Tibial artery (tissue), 4 donors: ENCODE measurements at regions not wholly inside any gene's neighbourhood (a gene's known extent, or its start where the extent isn't known, plus 50 kb on each side); places are given as distances from the start of the nearest gene placed in this dataset.

Experiments
- DNase-seq, 2 donors: peaks; one replicate each; pipeline ENCODE4 v3.0.0-alpha.2; 2019
- H3K27ac ChIP-seq, 2 donors: fragments of 200-600 bp; sonication (generic) in 1 of 2; 1 replicate in 1 of 2; 2 replicates in 1 of 2; pipeline ENCODE4 v1.5.1; 2018 to 2019; ENCODE audit warnings: mild to moderate bottlenecking in 1 of 2
- H3K27me3 ChIP-seq, 2 donors: fragments of 200-600 bp; sonication (generic) in 1 of 2; one replicate each; pipeline versions ENCODE4 v1.5.1 to v1.6.0; 2016 to 2019
- H3K36me3 ChIP-seq, 3 donors: fragments of 200-600 bp; sonication (generic) in 2 of 3; one replicate each; pipeline ENCODE4 v1.5.1; 2016 to 2019; ENCODE audit warnings: mild to moderate bottlenecking in 2 of 3
- H3K4me1 ChIP-seq, 4 donors: fragments of 200-600 bp; sonication (generic) in 2 of 4; 1 replicate in 3 of 4; 2 replicates in 1 of 4; pipeline ENCODE4 v1.5.1; 2016 to 2019
- H3K4me3 ChIP-seq, 2 donors: fragments of 200-600 bp; sonication (generic) in 1 of 2; 1 replicate in 1 of 2; 2 replicates in 1 of 2; pipeline ENCODE4 v1.5.1; 2018 to 2019; ENCODE audit warnings: mild to moderate bottlenecking in 2 of 2
- H3K9me3 ChIP-seq, 3 donors: fragments of 200-600 bp; sonication (generic) in 1 of 3; one replicate each; pipeline ENCODE4 v1.5.1; 2016 to 2019
- intact Hi-C: fragments of 100-400 bp; cut with DNase I; formaldehyde crosslinking; loops from one replicate; pipeline ENCODE4 v1.15.0; 2023; ENCODE audit warnings: low total_unique reads
- TF ChIP-seq, protein P1 (sequence below), 2 experiments: fragments of 200-600 bp in 1 of 2; fragments of 450-650 bp in 1 of 2; IDR thresholded peaks; one replicate each; pipeline ENCODE4 v1.5.1; 2017 to 2019; ENCODE audit warnings: antibody characterized with exemption in 2 of 2, mild to moderate bottlenecking in 1 of 2, moderate library complexity in 1 of 2

DNA sequence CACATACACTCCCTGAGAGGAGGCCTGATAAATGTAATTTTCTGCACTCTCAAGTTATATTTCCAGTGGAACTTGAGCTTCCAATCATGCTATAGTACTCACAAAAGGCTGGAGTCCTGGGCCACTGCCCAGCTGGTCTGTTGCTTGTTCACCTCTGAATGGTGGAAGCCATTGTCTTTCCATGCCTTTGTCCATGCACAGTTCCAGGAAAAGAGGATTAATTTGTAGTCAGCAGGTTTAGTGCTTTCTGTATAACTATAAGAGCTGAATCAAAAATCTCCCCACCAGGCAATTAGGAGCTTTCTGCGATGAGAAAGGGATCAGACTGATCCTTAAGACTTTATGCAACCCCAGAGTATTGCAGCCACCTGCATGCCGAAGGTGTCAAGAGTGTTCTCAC lies 195.4 kb upstream of the PGRMC2 start:
- TF ChIP-seq, protein P1, sequence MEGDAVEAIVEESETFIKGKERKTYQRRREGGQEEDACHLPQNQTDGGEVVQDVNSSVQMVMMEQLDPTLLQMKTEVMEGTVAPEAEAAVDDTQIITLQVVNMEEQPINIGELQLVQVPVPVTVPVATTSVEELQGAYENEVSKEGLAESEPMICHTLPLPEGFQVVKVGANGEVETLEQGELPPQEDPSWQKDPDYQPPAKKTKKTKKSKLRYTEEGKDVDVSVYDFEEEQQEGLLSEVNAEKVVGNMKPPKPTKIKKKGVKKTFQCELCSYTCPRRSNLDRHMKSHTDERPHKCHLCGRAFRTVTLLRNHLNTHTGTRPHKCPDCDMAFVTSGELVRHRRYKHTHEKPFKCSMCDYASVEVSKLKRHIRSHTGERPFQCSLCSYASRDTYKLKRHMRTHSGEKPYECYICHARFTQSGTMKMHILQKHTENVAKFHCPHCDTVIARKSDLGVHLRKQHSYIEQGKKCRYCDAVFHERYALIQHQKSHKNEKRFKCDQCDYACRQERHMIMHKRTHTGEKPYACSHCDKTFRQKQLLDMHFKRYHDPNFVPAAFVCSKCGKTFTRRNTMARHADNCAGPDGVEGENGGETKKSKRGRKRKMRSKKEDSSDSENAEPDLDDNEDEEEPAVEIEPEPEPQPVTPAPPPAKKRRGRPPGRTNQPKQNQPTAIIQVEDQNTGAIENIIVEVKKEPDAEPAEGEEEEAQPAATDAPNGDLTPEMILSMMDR (IDR thresholded peaks at IDR 0.05) = no peak
- intact Hi-C loops = no loop called here
- no peak overlapping the region for H3K4me3 ChIP-seq
- H3K27me3 ChIP-seq = no peaks in the 10 kb centered on the region
- no peak for DNase-seq
- peaks cover 0 to 9% (median 0%) of the 10 kb centered on the region in 4 donors for H3K4me1 ChIP-seq
- no peak overlapping the region for H3K27ac ChIP-seq
- H3K36me3 ChIP-seq = no peaks in the 10 kb centered on the region
- H3K9me3 ChIP-seq = no peaks in the 10 kb centered on the region

DNA sequence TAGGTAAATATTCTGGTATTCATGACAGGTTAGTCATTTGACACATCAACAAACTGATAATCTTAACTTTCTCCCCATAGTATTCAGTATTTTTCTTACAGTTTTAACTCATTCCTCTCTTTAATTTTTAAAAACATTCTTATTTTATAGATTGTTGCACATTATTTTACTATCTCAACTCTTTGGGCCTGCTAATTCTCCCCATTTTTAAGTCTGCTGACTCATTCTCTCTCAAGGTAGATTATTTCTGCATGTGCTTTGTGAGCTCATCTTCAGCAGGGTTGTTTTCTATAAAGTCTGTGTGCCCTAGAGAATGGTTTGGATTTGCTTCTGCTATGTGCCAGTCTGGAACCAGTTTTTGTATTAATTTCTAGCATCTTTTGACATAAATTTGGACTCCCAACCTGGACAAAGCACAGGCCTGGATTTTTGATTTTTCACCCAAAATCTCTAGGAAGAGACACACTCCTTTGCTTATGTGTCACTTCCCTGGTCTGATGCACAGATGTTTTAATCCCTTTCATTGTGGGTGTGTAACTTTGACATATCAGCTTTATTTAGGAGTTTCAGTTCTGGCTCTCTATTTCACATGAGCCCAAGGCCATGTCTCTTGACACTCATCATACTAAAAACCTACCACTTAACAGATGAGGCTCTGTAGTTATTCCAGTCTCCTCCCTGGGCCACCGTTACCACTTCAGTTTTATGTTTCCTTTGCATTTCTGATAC lies 194.3 kb upstream of the PGRMC2 start:
- Histone ChIP-seq H3K4me3 (no peak overlapping the region), H3K36me3 (no peaks in the 10 kb centered on the region), H3K9me3 (no peaks in the 10 kb centered on the region), H3K4me1 (peaks cover 0 to 9% (median 0%) of the 10 kb centered on the region in 4 donors), H3K27ac (no peak overlapping the region), H3K27me3 (no peaks in the 10 kb centered on the region)
- no peak for DNase-seq
- TF ChIP-seq, protein P1 (IDR thresholded peaks at IDR 0.05) = no peak
- intact Hi-C loops = no loop called here

DNA sequence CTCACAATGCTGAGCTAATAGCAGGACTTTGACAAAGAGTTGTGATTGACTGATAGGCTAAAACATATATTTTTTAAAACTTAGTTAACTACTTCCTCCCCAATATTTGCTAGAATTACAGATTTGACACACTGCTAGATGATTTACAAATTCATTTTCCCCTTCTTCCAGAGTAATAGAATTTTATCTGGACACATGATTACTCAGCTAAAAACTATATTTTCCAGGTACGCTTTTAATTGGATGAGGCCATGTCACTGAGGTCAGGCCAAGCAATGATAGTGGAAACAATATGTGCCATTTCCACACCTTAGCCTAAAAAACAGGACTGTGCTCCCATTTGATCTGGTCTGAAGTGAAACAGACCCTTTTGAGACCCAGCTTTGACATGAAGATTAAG lies 193.3 kb upstream of the PGRMC2 start:
- no peaks in the 10 kb centered on the region for H3K36me3 ChIP-seq
- TF ChIP-seq, protein P1 (IDR thresholded peaks at IDR 0.05) = no peak
- H3K4me3 ChIP-seq = no peak overlapping the region
- H3K9me3 ChIP-seq = no peaks in the 10 kb centered on the region
- DNase-seq = no peak
- H3K4me1 ChIP-seq = peaks cover 0 to 9% (median 0%) of the 10 kb centered on the region in 4 donors
- no peaks in the 10 kb centered on the region for H3K27me3 ChIP-seq
- intact Hi-C loops = no loop called here
- H3K27ac ChIP-seq = no peak overlapping the region

GRCh38 chr4:128477540-128477939 lies 189.9 kb upstream of the PGRMC2 start:
- no peaks in the 10 kb centered on the region for H3K36me3 ChIP-seq
- TF ChIP-seq, protein P1 (IDR thresholded peaks at IDR 0.05) = no peak
- H3K9me3 ChIP-seq = no peaks in the 10 kb centered on the region
- no peaks in the 10 kb centered on the region for H3K27me3 ChIP-seq
- DNase-seq = no peak
- intact Hi-C loops = no loop called here
- H3K4me1 ChIP-seq = no peaks in the 10 kb centered on the region
- H3K27ac ChIP-seq = no peak overlapping the region
- H3K4me3 ChIP-seq = no peak overlapping the region

- TF ChIP-seq, protein P1 (IDR thresholded peaks at IDR 0.05) = no peak
- no peaks in the 10 kb centered on the region for H3K36me3 ChIP-seq
- H3K27me3 ChIP-seq = no peaks in the 10 kb centered on the region
- intact Hi-C loops = loop anchor here (2.0 kb wide), 1 partner anchor 39 kb away; no protein-coding TSS in a partner anchor
- no peak overlapping the region for H3K27ac ChIP-seq
- DNase-seq = no peak
- no peak overlapping the region for H3K4me3 ChIP-seq
- H3K9me3 ChIP-seq = no peaks in the 10 kb centered on the region
- no peaks in the 10 kb centered on the region for H3K4me1 ChIP-seq
These were observed 188.0 kb upstream of the PGRMC2 start for GRCh38 chr4:128475597-128475996.
